ENCODE measurements at regions not wholly inside any gene's neighbourhood (a gene's known extent, or its start where the extent isn't known, plus 50 kb on each side); places are given as distances from the start of the nearest gene placed in this dataset.
"Not testable (repeated sequence)": the region's sequence is repeated elsewhere in the genome, so short reads cannot be mapped to it uniquely, and the experiment has no call there.

DNA sequence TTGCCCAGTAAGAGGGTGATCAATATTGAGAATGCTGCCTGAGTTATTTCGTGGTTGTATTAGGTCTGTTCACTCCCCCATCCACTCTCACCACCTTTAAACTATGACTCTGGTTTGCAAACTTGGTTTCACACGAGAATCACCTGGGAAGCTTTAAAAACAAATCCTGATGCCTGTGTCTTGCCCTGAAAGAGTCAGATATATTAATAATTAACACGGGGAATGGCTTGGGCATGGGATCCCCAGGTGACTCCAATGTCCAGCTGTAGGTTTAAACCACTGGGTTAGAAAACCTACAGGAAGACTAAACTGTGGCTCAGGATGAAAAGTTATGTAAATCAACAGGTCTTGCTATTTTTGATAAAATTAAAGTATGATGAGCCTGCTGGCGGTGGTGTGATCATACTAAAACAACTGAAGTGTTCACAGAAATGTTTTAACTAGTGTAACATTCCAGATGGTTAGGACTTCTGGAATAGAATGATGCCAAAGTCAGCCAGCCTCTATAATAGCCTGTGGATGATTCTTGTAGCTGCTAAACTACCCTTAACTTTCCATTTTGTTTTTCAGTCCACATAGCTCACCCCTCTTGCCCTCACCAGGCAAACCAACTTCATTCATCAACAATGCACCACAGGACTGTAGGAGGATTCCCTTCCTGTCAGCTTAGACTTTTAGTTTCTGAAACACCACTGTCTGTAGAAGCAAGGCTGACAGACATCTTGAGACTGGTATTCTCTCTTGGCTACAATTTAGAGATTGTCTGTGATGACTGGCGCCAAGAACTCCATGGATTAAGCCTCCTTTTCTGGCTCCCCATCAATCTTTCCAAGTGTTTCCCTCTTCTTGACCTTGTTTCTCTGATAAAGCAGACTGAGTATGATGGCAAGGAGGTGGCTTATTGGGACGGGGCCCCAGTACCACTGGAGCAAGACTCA, 119.1 kb upstream of the ADAMTS9 start:
- DNase-seq (ENCODE audit: low spot score), result no peak

DNA sequence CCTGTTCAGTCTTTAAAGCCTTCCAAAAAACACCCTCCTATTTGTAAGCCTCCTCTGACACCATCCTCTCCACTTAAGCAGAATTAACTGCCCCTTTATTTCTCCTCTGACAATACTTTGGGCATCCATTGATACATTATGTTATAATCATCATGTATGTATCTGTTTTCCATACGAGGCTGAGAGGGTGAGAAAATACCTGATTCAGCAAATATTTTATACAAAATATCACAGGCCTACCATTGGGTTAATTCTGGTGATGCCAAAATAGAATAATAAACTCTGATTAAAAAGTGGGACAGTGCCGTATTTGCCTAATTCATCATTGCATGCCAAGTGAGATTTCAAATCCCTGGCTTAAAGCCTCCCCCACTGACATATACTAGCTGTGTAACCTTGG, 118.2 kb upstream of the ADAMTS9 start:
- DNase-seq (ENCODE audit: low spot score), result no peak

DNA sequence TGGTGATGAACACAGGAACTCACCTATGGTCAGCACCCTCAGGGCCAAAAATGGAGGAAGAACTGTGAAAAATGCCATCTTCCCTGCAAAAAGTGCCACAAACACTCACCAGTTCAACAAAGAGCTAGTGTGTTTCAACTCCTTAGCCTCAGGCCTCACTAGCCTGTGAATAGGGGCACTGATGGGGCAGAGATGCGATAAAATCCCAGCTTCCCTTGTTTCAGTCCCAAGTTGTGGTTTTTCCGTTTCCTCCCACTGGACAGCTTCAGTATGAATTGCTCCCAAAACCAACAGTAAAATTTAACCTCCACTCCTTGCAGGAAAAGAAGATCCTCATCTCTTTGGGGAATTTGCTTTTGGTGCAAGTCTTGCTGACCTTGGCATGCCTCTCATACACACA, 117.4 kb upstream of the ADAMTS9 start:
- no peak for DNase-seq (ENCODE audit: low spot score)

DNA sequence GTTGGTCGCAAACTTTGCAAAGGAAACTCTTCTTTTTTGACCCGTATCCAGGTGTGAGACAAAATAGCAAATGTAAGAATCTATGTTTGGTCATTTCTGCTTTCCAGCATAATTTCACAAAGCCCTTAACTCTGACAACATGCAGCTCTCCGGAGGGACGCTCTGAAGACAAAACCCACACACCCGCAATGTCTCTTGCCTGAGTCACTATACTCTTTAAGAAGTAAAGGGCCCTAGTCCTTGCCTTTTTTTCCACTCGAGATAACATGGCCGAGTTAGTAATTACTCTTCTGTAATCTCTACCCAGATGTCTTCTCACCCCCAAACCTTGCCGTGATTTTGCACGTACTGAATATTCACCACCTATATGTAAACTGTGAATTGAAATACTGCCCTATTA, 115.7 kb upstream of the ADAMTS9 start:
- DNase-seq (ENCODE audit: low spot score), result no peak

DNA sequence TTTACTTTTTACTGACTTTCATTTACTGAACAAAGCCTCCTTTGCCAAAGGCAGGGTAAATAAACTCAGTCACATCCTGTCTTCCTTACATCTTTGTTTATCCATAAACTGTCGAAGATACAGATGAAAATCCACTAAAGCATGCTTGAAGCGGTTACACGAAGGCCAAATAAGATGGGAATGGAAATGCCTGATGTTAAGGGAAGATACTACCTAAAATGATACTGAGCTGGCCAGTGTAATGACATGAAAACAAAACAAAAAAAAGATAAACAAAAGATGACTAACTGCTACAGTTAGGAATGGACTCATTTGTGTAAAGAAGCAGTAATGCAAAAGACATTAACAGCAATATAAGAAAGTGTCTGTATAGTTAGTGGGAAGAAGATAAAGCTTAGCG, 114.7 kb upstream of the ADAMTS9 start:
- DNase-seq (ENCODE audit: low spot score), result no peak

DNA sequence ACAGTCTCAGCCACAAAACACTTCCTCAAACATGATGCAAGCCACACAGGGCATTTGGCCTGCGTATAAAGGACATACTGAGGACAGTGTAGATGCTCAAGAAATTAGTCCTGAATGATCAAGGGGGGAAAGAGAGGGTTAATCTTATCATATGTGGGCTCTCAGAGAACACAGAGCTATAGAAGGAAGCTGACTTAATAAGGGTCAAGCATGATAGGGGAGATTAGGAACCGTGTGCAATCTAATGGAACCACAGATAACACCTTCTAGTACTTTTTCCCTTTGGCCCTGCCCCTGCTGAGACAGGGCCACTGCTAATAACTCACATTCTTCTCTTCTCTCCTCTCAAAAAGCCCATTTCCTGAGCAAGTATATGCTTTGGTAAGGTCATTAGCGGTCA, 114.1 kb upstream of the ADAMTS9 start:
- no peak for DNase-seq (ENCODE audit: low spot score)

DNA sequence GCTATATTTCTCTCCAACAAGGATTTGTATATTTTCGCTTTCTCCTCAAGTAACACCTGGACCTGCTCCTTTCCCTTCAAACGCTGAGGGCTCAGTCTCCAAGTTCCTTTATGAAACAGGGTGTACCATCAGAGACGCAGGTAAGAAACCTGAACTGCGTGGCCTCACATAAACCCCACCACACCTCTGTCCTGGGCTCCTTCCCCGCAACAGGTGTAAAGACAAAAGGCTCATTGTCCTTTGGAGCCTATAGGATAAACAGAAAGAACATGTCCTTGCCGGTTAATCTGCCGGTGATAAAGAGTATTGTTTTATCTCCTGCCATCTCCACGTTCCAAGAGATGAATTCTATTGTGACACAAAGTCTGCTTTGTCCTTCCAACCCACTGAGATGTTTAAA, 111.8 kb upstream of the ADAMTS9 start:
- DNase-seq (ENCODE audit: low spot score), result no peak

DNA sequence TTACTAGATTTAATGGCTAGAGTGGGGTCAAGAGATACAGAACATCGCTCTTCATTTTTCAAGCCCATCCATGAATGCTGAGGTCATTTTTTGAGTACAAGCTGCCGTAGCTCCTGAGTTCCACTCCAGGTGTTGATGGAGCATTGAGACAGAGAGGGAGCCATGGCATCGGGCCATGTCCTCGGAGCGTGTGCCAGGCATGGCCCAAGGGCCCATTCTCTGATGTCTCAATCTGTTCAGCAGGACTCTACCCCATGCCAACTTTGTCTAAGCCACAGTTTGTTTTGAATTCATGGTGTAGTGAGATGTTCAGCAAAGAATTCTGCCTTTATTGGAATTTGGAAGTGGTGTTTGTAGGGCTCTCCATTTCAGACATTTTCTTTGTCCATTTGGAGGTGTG, 110.5 kb upstream of the ADAMTS9 start:
- no peak for DNase-seq (ENCODE audit: low spot score)

DNA sequence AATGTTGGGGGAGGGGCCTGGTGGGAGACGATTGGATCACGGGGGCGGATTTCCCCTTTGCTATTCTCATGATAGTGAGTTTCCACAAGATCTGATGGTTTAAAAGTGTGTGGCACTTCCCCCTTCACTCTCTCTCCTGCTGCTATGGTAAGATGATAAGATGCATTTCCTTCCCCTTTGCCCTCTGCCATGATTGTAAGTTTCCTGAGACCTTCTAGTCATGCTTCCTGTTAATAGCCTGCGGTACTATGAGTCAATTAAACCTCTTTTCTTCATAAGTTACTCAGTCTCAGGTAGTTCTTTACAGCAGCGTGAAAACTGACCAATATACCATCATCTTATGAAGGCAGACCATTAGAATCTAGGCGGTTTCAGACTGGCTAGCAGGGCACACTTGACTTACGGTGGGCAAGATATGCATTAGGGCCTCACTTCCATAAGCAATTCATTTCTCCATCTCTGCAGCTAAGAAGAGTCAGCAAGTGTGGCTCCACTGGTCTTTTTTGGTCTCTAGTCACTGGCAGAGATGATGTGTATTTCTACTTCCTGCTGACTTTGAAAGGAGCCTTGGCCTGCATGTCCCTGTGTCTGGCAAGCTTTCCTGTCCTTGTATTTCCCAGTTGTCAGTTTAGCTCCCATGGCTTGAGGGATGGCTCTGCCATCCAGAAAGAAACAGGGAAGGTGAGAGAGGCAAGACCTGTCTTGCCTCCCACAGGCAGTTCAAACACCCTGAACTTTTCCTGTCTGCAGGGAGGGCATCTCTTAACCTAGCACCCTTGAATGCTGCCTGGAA, 109.0 kb upstream of the ADAMTS9 start:
- DNase-seq (ENCODE audit: low spot score), result no peak

DNA sequence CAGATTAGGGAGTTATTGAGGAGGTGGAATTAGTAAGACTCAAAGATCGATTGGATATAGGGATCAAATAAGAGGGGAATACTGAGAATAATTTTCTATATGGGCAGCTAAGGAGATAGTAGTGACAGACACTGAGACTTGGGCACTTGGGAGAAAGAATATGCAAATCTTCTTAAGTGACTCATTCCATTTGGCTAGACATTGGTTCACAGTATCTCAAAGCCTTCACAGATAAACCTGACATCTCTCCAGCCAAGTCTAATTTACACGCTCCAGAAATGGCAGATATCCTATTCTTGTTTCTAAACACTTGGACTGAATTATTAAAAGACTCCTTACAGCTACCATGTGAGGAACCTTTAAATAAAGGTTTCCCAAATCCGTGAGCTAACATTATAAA, 104.6 kb upstream of the ADAMTS9 start:
- no peak for DNase-seq (ENCODE audit: low spot score)

DNA sequence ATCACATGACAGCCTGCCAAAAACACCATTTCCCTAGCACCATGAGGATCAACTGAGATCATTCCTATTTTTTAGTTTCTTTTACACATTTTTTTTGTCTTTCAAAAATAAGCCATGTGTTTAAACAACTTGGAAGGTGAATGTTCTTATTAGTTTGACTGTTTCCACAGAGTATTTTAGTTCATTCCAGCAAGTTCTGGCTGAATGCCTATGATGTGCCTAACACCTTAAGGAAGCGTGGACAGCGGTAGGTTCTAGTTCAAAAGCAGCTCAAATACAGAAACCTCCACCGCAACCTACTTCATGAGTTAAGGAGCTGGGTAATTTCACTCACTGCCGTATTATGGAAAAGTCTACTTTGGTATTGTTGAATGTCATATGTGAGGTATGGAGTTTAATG, 101.3 kb upstream of the ADAMTS9 start:
- no peak for DNase-seq (ENCODE audit: low spot score)

DNA sequence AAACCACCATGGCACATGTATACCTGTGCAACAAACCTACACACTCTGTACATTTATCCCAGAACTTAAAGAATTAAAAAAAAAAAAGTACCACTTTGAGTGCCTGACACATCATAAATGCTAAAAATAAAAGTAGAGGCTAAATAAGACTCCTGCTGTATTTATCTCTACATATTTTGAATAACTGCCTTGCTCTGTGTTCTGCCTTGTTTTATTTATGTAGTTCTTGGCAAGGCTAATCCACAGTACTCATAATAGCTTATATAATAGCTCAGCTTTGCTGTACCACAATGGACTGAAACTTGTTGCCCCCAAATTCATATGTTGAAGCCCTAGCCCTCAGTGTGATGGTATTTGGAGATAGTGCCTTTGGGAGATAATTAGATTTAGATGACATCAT, 95.4 kb upstream of the ADAMTS9 start:
- no peak for DNase-seq (ENCODE audit: low spot score)

DNA sequence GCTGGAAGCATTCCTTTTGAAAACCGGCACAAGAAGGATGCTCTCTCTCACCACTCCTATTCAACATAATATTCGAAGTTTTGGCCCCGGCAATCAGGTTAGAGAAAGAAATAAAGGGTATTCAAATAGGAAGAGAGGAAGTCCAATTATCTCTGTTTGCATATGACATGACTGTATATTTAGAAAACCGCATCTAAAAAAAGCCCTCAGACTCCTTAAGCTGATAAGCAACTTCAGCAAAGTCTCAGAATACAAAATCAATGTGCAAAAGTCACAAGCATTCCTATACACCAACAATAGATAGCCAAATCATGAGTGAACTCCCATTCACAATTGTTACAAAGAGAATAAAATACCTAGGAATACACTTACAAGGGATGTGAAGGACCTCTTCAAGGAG, 93.1 kb upstream of the ADAMTS9 start:
- DNase-seq (ENCODE audit: low spot score), result not testable (repeated sequence)

DNA sequence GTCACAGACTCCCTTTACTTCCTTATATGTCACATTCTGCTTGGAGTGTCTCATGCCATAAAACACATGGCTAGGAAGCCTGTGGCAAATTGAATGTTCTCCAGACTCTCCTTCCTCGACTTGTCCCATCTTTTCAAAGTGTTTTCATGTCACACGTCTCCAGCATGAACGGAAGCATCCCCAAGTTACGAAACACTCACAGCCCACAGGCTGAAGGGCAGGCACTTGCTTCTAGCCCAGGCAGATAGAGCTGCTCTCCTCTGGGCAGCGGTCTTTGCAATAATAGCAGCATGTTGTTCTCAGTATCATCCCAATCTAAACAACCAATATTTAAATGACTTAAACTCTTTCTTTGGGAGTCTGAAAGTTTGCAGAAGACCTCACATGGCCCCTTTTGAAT, 85.3 kb upstream of the ADAMTS9 start:
- DNase-seq (ENCODE audit: low spot score), result no peak

DNA sequence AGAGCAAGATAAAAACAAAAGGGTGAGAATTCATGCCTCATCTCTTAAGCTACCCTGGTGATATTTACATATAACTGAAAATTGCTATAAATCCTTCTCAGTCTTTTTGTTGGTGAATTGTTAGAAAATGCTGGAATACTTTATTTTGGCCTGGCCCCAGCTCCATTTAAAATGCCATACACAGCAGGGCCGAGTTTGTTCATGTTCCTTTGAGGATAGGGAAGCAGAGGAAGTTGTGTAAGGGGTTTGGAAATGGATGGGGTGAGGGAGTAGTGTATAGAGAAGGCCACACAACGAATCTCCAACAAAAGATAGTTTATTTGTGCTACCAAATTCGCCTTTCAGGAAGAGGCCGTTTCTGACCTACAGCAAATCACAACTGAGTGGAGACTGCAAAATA, 78.6 kb upstream of the ADAMTS9 start:
- DNase-seq (ENCODE audit: low spot score), result no peak

DNA sequence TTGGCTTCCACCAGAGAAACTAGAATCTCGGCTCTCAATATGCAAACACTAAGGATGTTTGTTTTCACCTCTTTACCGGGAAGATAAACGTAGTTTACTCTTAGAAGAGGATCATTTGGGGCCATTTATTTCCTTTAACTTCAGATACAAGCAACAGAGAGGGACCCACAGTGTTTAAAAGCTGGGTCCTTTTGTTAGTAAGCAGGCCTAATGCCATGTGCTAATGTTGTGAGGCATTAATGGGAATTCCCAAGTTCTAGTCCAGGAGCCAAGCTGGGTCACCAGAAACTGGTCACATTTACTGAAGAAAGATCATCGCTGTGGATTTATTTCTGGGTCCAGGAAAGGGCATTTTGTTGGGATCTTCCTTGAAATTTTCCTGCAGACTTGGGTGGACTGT, 78.1 kb upstream of the ADAMTS9 start:
- DNase-seq (ENCODE audit: low spot score), result no peak

DNA sequence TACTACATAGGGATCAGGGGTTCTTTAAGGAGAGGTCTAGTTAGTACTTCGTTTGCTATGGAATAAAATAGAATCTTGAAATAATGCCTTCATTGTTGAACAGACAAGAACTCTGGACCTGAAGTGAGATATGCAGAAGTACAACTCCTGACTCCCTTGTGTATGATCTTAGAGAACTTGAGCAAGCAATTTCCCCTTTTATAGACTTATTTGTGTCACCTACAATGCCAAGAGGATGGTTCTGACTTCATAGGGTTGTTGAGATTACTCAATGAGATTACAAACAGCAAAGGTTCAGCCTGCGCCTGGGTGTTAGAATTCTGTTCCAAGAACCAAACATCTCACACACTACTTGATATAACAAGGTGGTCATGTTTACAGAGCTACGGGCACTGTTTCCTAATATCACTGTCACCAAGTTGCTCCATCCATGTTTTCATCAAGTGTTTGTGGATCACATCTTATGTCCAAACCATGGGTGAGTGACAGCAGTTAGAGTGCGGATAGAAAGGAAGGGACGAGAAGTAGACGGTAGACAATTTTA, 76.7 kb upstream of the ADAMTS9 start:
- DNase-seq (ENCODE audit: low spot score), result no peak

DNA sequence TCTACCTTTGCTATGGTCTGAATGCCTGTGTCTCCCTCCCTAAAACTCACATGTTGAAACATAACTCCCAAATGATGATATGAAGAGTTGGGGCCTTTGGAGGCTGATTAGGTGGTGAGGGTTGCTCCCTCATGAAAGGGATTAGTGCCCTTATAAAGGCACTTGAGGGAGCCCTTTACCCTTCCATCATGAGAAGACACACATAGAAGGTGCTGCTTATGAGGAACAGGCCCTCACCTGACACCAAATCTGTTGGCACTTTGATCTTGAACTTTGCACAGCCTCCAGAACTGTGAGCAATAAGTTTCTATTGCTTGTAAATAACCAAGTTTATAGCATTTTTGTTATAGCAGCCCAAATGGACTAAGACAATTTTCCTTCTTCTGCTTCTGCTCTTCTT, 76.2 kb upstream of the ADAMTS9 start:
- DNase-seq (ENCODE audit: low spot score), result no peak

DNA sequence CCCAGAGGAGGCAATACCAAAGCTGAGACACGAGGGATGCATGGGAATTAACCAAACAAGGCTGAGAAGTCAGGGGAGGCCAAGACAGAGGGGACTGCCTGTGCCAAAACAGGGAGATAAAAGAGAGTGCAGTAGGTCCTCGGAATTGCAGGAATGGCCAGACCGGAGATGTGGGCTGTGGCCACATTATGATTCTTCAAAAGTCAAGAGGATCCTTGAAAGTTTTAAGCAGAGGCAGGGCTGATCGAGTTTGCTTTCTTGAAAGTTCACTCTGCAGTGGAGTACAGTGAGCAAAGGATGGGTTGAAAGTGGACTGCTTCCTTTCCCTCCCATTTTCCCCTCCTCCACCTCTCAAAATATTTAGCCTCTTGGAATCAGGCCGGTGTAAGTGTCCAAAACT, 73.9 kb upstream of the ADAMTS9 start:
- no peak for DNase-seq (ENCODE audit: low spot score)

DNA sequence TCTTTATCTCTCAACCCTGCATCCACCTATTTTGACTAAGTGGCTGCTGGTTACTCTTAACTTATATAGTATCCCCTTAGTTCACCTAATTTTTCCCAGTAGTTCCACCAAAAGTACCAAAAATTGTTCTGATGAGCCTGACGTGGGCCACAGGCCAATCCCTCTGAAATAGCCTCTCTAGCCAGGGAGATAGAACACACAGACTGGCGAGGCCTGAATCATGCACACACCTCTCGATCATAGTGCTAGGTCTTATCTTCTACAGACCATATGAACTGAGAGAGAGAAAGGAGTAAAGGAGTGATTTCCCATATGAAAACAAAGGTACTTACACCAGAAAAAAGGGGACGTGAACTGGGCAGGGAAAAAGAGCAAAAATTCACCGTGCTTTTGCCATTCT, 72.5 kb upstream of the ADAMTS9 start:
- no peak for DNase-seq (ENCODE audit: low spot score)

DNA sequence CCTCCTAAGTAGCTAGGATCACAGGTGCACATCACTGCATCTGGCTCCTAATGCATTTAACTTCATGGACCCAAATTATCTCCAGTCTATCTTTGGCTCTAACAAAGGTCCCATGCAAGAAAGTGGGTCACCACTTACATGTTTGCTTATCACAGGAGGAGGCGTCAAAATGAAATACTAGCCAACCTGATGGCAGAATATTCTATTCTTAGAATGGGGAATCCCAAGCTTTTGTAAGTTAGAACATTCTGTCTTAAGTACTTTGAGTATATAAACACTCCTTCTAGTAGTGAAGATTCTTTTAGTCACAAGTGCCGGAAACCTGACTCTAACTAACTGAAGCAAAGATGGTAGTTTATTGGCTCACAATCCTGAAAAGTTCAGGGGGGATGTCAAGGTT, 72.0 kb upstream of the ADAMTS9 start:
- DNase-seq (ENCODE audit: low spot score), result no peak

DNA sequence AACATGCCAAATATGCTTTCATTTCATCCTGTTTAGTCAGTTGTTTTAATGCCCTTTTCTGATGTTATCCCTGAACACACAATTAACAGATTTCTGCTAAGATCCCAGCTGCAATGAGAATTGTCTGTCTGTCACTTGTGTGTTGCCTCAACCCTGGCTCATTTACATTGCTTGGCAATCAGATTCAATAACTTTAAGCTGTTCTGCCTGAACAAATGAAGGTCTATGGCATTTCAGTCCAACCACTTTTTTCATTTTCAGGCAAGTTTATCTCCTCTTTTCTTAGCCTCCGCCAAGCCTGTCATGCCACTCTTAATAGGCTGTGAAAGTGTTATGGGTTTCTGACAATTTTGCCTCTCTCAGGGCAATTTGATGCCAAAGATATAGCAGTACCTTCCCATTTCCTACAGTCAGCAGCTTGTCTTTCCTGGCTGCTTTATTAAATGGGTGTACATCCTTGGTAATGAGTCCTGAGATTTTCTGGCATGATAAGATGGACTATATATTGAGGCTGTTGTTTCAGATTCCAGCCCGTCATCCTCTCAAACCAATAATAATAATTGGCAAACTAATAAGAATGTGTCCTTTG, 68.7 kb upstream of the ADAMTS9 start:
- DNase-seq (ENCODE audit: low spot score), result no peak

Data from AG08395 (cell line).